CD14-positive monocyte (primary cell): ENCODE measurements at regions not wholly inside any gene's neighbourhood (a gene's known extent, or its start where the extent isn't known, plus 50 kb on each side); places are given as distances from the start of the nearest gene placed in this dataset.

ENCODE experiments used
- DNase-seq, 3 donors: peaks; one replicate each; pipeline ENCODE4 v3.0.0-alpha.2; 2011 to 2022
- H2AFZ ChIP-seq: 2 replicates; pipeline ENCODE4 v1.6.0; 2012; ENCODE audit warnings: mild to moderate bottlenecking, low read depth, low read length, inconsistent platforms; ENCODE audit not compliant: insufficient read depth, poor library complexity, severe bottlenecking
- H3K27ac ChIP-seq, 2 donors: 1 replicate in 1 of 2; 2 replicates in 1 of 2; pipeline ENCODE4 v1.5.1; 2012 to 2013; ENCODE audit warnings: low read length in 2 of 2, control low read depth in 1 of 2, inconsistent platforms in 1 of 2, low read depth in 1 of 2, mild to moderate bottlenecking in 1 of 2
- H3K27me3 ChIP-seq, 2 donors: one replicate each; pipeline versions ENCODE4 v1.6.0 to v1.6.1; 2011 to 2013; ENCODE audit warnings: low read length in 2 of 2; ENCODE audit not compliant: control insufficient read depth in 2 of 2, insufficient read depth in 2 of 2
- H3K36me3 ChIP-seq, 2 donors: replicated peaks in 1 of 2; 1 replicate in 1 of 2; 2 replicates in 1 of 2; pipeline versions ENCODE4 v1.5.1 to v1.6.1; 2012 to 2013; ENCODE audit warnings: low read length in 2 of 2, control low read depth in 1 of 2, inconsistent platforms in 1 of 2, mild to moderate bottlenecking in 1 of 2; ENCODE audit not compliant: insufficient read depth in 2 of 2, control insufficient read depth in 1 of 2
- H3K4me1 ChIP-seq, 2 donors: 1 replicate in 1 of 2; 2 replicates in 1 of 2; pipeline versions ENCODE4 v1.5.1 to v1.6.1; 2012 to 2013; ENCODE audit warnings: low read length in 2 of 2, control low read depth in 1 of 2, inconsistent platforms in 1 of 2, mild to moderate bottlenecking in 1 of 2, moderate library complexity in 1 of 2; ENCODE audit not compliant: insufficient read depth in 2 of 2, control insufficient read depth in 1 of 2
- H3K4me2 ChIP-seq: replicated peaks from 2 replicates; pipeline ENCODE3; 2012; ENCODE audit warnings: low read length, moderate library complexity, mild to moderate bottlenecking; ENCODE audit not compliant: poor library complexity, severe bottlenecking; ENCODE audit errors: extremely low read depth
- H3K4me3 ChIP-seq, 3 experiments: fragments of 200-600 bp in 1 of 3; sonication (generic) in 1 of 3; replicated peaks in 1 of 3; 1 replicate in 2 of 3; 2 replicates in 1 of 3; pipeline ENCODE4 v1.5.1; 2011 to 2013; ENCODE audit warnings: low read length in 3 of 3, mild to moderate bottlenecking in 3 of 3, control low read depth in 2 of 3, low read depth in 2 of 3, inconsistent platforms in 1 of 3, moderate library complexity in 1 of 3
- H3K79me2 ChIP-seq: 2 replicates; pipeline ENCODE4 v1.6.0; 2012; ENCODE audit warnings: mild to moderate bottlenecking, control low read depth, inconsistent platforms, low read length, moderate library complexity; ENCODE audit not compliant: insufficient read depth
- H3K9ac ChIP-seq: 2 replicates; pipeline ENCODE4 v1.6.0; 2017; ENCODE audit warnings: low read length, mild to moderate bottlenecking; ENCODE audit not compliant: insufficient read depth, poor library complexity, severe bottlenecking
- H3K9me3 ChIP-seq, 2 donors: replicated peaks in 1 of 2; 1 replicate in 1 of 2; 2 replicates in 1 of 2; pipeline versions ENCODE4 v1.5.1 to v1.6.1; 2012 to 2013; ENCODE audit warnings: low read length in 2 of 2, control low read depth in 1 of 2; ENCODE audit not compliant: control insufficient read depth in 1 of 2, insufficient read depth in 1 of 2
- H4K20me1 ChIP-seq: 2 replicates; pipeline ENCODE4 v1.6.0; 2012; ENCODE audit warnings: mild to moderate bottlenecking, low read length, control low read depth, moderate library complexity; ENCODE audit not compliant: insufficient read depth
- H3K27ac Mint-ChIP-seq, 7 donors: one replicate each; pipeline ENCODE4 v1.8.0; 2020; ENCODE audit warnings: mild to moderate bottlenecking in 7 of 7, mixed read lengths in 7 of 7, moderate library complexity in 6 of 7, inconsistent platforms in 2 of 7
- H3K27me3 Mint-ChIP-seq, 3 donors: one replicate each; pipeline ENCODE4 v1.8.0; 2021 to 2022; ENCODE audit warnings: low read depth in 3 of 3, mild to moderate bottlenecking in 3 of 3, mixed read lengths in 3 of 3, moderate library complexity in 3 of 3, inconsistent platforms in 1 of 3
- H3K36me3 Mint-ChIP-seq, 2 donors: one replicate each; pipeline ENCODE4 v1.8.0; 2020; ENCODE audit warnings: mixed read lengths in 2 of 2, inconsistent platforms in 1 of 2, mild to moderate bottlenecking in 1 of 2
- H3K4me1 Mint-ChIP-seq: one replicate; pipeline ENCODE4 v1.8.0; 2020; ENCODE audit warnings: mild to moderate bottlenecking, mixed read lengths
- H3K4me3 Mint-ChIP-seq, 2 donors: one replicate each; pipeline ENCODE4 v1.8.0; 2020; ENCODE audit warnings: mild to moderate bottlenecking in 2 of 2, mixed read lengths in 2 of 2, moderate library complexity in 1 of 2
- H3K9me3 Mint-ChIP-seq, 7 donors: one replicate each; pipeline ENCODE4 v1.8.0; 2020 to 2022; ENCODE audit warnings: mixed read lengths in 7 of 7, mild to moderate bottlenecking in 6 of 7, moderate library complexity in 6 of 7, inconsistent platforms in 2 of 7
- WGBS: methylation state at CpG from one replicate; pipeline ENCODE4 v1.1.5; 2013; ENCODE audit warnings: missing lambda C conversion rate; ENCODE audit not compliant: insufficient coverage; 5-methylcytosine and 5-hydroxymethylcytosine counted together
- intact Hi-C, 2 donors: fragments of 100-400 bp; cut with micrococcal nuclease; formaldehyde crosslinking; loops; one replicate each; pipeline versions ENCODE4 v1.15.0 to v1.15.1; 2023
- TF ChIP-seq, protein P1 (sequence below): fragments of 200-600 bp; IDR thresholded peaks from one replicate; pipeline ENCODE4 v1.8.0; 2022; ENCODE audit warnings: antibody characterized with exemption, mild to moderate bottlenecking

DNA sequence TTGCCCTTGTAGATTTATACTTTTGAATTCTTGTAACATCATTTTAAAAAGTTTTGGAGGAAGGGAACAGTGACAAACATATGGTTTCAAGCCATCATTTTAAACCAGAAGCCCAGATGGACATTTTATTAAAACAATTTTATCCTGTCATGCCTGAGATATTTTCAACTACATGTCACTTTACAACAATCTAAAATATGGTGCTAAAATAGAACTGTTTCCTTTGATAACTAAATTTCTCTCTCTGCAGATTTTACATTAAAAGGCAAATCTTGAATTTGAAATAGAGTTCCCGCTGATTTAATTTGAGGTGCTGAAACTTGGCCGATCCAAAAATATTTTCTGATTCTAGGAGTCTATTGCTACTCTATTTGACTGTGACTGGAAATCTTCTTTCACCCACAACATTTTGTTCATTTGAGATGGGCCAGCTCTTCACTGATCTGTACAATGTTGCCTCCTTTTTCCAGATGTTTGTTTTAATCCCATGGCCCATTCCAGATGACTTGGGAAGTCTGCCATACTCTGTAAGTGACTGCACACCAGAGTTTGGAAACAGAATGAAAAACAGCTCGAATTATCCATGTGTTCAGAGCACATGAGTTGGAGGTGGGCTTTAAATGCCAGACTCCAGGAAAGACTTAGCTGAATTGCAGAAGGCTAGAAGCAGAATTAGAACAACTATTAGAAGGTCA, 402.5 kb downstream of the TMEM135 start:
- TF ChIP-seq, protein P1, sequence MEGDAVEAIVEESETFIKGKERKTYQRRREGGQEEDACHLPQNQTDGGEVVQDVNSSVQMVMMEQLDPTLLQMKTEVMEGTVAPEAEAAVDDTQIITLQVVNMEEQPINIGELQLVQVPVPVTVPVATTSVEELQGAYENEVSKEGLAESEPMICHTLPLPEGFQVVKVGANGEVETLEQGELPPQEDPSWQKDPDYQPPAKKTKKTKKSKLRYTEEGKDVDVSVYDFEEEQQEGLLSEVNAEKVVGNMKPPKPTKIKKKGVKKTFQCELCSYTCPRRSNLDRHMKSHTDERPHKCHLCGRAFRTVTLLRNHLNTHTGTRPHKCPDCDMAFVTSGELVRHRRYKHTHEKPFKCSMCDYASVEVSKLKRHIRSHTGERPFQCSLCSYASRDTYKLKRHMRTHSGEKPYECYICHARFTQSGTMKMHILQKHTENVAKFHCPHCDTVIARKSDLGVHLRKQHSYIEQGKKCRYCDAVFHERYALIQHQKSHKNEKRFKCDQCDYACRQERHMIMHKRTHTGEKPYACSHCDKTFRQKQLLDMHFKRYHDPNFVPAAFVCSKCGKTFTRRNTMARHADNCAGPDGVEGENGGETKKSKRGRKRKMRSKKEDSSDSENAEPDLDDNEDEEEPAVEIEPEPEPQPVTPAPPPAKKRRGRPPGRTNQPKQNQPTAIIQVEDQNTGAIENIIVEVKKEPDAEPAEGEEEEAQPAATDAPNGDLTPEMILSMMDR: no peak
- H3K27ac ChIP-seq: no peak overlapping the region
- no peak overlapping the region for H2AFZ ChIP-seq
- H3K4me3 Mint-ChIP-seq: no peak overlapping the region
- H3K4me2 ChIP-seq: no peak overlapping the region
- whole genome bisulfite sequencing: 70% methylated on average over 2 of the region's 3 CpGs
- H3K36me3 Mint-ChIP-seq: no peaks in the 10 kb centered on the region
- no peak overlapping the region for H3K27ac Mint-ChIP-seq
- H3K9me3 ChIP-seq: no peaks in the 10 kb centered on the region
- H4K20me1 ChIP-seq: no peaks in the 10 kb centered on the region
- intact Hi-C loops: no loop called here
- no peak for DNase-seq
- no peaks in the 10 kb centered on the region for H3K36me3 ChIP-seq
- H3K79me2 ChIP-seq: no peaks in the 10 kb centered on the region
- peaks cover 0 to under 1% (median 0%) of the 10 kb centered on the region in 7 donors for H3K9me3 Mint-ChIP-seq
- H3K27me3 Mint-ChIP-seq: peaks cover 0 to 2% (median 0%) of the 10 kb centered on the region in 3 donors
- H3K9ac ChIP-seq: no peak overlapping the region
- H3K27me3 ChIP-seq: no peaks in the 10 kb centered on the region
- H3K4me1 ChIP-seq: no peaks in the 10 kb centered on the region
- no peaks in the 10 kb centered on the region for H3K4me1 Mint-ChIP-seq
- no peak overlapping the region for H3K4me3 ChIP-seq

DNA sequence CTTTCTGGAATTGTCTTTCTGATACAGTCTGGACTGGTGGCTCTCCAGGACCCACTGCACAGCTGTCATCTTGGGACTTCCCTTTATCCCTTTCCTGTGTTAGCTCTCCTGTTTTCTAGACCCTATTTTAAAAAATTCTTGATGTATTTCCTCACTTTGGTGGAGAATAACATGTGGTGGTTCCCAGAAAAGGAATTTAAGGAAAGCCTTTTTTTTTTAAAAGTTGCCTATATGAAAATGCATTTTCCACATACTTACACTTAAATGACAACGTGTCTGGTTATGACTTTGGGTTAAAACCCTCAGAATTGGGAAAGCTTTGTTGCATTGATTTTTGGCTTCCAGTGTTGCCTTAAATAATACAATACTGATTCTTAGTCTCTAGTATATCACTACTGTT, 400.7 kb downstream of the TMEM135 start:
- Histone ChIP-seq H2AFZ (no peak overlapping the region), H3K9ac (no peak overlapping the region), H3K36me3 (no peaks in the 10 kb centered on the region), H3K79me2 (no peaks in the 10 kb centered on the region), H3K9me3 (no peaks in the 10 kb centered on the region), H3K4me1 (no peaks in the 10 kb centered on the region), H3K4me3 (no peak overlapping the region), H3K27ac (no peak overlapping the region), H3K4me2 (no peak overlapping the region), H4K20me1 (no peaks in the 10 kb centered on the region), H3K27me3 (no peaks in the 10 kb centered on the region)
- Mint-ChIP-seq H3K4me1 (no peaks in the 10 kb centered on the region), H3K4me3 (no peak overlapping the region), H3K27ac (no peak overlapping the region), H3K9me3 (no peaks in the 10 kb centered on the region), H3K27me3 (no peaks in the 10 kb centered on the region), H3K36me3 (no peaks in the 10 kb centered on the region)
- no peak for DNase-seq
- intact Hi-C loops: no loop called here
- TF ChIP-seq, protein P1: no peak
- no CpG with 5 or more reads among the region's 1 CpG for WGBS
